RCC 7860 (cell line): ENCODE measurements at regions not wholly inside any gene's neighbourhood (a gene's known extent, or its start where the extent isn't known, plus 50 kb on each side); places are given as distances from the start of the nearest gene placed in this dataset.
A peak's percentile ranks its signal among the peaks of the same experiment; 100 is the strongest.

Source experiments
- DNase-seq: peaks from one replicate; pipeline ENCODE4 v3.0.0-alpha.2; 2015; ENCODE audit warnings: low spot score
- FAIRE-seq: peaks from 2 replicates; lab custom pipeline; 2012; peaks lifted over from hg19 to GRCh38; lab: Jason Lieb, UNC

DNA sequence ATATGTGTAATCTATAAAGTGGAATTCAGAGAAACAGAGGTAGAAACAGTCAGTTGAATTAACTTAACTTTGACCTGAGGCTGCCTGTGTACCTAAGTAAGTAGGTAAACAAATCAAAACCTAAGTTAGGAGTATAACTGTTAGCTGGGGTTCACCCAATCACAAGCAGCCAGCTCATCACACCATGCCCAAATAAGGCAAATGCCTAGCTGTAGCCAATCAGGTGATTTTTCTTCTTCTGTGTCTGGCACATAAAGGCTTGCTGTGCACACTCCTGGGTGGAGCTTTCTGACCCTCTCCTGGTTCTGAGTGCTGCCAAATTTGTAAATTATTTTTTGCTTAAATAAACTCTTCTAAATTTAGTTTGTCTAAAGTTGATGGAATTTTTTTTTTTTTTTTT is 54.7 kb upstream of the TRIM39 start:
- FAIRE-seq (no peak), DNase-seq (no peak)

DNA sequence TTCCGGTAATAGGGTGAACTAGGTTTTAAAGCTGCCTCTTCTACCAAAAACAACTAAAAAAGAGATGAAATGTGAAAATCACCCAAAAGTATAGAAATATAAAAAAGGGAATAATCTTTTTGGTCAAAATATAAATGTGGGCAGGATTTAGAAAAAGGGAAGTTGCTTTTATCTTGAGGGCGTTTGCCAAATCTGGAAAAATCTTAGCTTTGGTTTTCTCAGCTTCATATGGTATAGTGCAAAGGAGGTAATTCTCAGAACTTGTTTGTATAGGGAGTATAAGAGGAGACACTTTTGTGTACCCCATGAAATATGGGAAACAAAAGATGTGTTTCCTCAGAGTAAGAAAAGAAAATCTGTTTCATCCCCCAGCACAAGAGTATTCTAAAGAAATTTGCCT is 54.2 kb upstream of the TRIM26 start:
- no peak for FAIRE-seq
- DNase-seq, result no peak

DNA sequence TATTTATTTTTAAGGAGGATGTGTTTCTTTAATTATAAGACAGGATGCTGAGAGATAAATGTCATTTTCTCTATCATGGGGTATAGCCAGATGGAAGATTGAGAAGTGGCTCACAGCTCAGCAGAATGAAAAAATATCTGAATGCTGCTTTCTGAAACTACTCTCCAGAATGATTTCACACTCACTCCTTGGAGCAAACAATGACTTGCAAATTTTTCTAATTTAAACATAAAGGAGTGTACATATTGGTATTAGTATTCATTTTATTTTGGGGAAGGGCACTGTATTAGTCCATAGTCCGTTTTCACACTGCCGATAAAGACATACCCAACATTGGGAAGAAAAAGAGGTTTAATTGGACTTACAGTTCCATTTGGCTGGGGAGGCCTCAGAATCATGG is 52.4 kb upstream of the TRIM26 start:
- DNase-seq (no peak), FAIRE-seq (no peak)

- FAIRE-seq (no peak), DNase-seq (no peak)
Observed at GRCh38 chr6:30265181-30265580, 52.0 kb upstream of the TRIM26 start.

DNA sequence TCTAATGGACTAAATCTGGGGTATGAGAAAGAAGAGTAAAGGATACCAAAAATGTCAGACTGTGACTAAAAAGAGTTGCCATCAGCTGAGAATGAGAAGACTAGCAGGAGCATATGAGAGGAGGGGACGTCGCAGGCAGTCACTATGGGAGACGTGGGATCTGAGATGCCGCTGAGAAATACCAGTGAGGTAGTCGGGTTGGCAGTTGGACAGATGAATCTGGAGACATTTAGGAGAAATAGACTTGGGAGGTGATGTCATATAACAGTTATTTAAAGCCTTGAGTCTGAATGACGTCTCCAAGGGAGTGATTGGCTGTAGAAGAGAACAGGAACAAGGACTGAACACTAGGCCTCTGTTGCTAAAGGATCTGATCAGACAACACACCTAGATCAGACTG is 51.5 kb upstream of the TRIM26 start:
- no peak for DNase-seq
- no peak for FAIRE-seq

- no peak for FAIRE-seq
- DNase-seq, result peak; percentile 22
Observed at GRCh38 chr6:30263734-30264133, 50.5 kb upstream of the TRIM26 start.
